ENCODE measurements at regions not wholly inside any gene's neighbourhood (a gene's known extent, or its start where the extent isn't known, plus 50 kb on each side); places are given as distances from the start of the nearest gene placed in this dataset.
A peak's percentile ranks its signal among the peaks of the same experiment; 100 is the strongest.

DNA sequence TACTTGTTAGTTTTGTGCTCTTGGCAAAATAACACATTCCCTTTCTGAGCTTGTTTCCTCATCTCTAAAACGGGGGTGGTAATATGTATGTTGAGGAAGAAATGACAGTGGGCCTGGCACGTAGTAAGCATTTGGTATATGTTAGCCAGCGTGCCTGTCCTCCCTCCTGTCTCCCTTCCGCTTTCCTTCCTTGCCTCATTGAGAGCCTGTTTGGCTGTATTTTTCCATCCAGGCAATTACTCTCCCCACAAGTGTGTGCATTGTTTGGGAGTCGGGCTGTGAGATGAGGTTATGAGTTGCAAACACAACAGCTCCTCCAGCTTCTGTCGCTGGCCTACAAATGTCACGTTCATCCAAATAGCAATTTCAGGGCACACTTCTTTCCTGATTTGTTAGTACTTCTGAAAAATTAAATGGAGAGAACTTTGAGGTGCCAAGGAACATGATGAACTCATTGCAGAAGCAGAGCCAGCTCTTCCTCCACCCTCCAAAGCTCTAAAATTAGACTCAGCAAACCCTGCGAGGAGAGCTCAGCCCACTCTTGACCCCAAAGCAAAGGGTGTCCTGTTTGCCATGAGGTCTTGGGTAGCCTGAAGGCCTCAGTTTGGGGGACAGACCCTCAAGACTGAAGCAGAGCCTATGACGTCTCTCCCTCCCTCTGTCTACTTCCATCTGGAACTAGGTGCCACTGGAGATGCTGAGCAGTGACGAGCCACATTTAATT is 50.7 kb upstream of the TOX2 start:
- no peak overlapping the region for H3K4me3 ChIP-seq
- no peak overlapping the region for H3K27ac ChIP-seq

DNA sequence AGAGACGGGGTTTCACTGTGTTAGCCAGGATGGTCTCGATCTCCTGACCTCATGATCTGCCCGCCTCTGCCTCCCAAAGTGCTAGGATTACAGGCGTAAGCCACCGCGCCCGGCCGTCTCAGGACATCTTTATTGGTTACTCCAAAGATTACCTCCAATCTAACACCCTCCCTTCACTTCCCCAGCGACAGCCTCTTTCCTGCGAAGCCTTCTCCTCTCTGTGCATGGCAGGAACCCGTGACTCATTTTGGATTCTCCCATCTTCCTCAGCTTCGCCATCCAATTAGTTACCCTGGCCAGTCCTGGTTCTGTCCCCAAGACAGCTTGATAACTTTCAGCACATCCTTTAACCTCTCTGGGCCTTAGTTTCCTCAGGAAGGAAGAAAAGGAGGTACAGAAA is 51.3 kb upstream of the TOX2 start:
- Histone ChIP-seq H3K27ac (no peak overlapping the region), H3K4me3 (no peak overlapping the region)

DNA sequence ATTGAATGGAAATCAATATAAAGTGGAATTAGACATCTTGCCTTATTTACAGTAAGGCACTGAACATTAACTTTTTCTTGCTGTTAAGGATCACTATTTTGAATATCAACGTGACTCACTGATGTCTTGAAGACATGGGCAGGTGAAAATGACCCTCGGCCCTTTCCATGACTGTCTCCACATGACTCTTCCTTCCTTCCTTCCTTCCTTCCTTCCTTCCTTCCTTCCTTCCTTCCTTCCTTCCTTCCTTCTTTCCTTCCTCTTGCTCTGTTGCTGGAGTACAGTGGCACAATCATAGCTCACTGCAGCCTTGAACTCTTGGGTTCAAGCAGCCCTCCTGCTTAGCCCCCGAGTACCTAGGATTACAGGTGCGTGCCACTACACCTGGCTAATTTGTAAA is 52.2 kb upstream of the TOX2 start:
- Histone ChIP-seq H3K27ac (no peak overlapping the region), H3K4me3 (no peak overlapping the region)

DNA sequence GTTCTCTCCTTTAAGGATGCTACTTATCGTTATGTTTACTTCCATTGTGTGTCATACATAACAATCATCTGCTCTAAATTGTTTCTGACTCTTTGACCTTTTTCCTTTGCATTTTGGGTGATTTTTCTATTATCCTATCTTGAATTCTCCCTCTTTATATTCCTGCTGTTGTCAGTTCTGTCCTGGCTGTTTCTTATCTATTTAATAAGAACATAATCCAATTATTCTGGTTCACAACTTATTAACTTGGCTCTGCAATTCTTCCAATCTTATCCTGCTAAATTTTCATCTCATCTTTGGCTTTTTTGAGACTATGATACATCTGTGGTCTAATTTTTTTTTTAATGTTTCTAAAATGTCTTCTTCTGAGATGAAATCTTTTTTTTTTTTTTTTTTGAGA is 54.7 kb upstream of the TOX2 start:
- no peak overlapping the region for H3K4me3 ChIP-seq
- no peak overlapping the region for H3K27ac ChIP-seq

GRCh38 chr20:43857932-43858331 is 56.7 kb upstream of the TOX2 start:
- H3K4me3 ChIP-seq, result no peak overlapping the region
- H3K27ac ChIP-seq, result no peak overlapping the region

DNA sequence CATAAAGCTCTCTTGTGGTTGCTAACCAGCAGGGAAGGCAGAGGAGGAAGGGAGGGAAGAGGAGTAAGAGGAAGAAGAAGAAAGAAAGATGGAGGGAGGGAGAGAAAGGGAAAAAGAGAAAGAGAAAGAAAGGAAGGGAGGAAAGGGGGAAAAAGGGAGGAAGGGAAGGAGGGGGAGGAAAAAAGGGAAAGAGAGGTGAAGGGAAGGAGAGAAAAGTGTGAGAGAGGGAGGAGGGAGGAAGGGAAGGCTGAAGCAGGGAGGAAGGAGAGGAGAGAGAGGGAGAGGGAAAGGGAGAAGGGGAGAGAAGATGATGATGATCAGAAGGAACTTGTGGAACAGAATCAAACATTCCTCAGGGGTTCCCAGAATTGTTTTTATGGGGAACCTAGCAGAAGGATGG is 57.5 kb upstream of the TOX2 start:
- H3K27ac ChIP-seq, result no peak overlapping the region
- no peak overlapping the region for H3K4me3 ChIP-seq

DNA sequence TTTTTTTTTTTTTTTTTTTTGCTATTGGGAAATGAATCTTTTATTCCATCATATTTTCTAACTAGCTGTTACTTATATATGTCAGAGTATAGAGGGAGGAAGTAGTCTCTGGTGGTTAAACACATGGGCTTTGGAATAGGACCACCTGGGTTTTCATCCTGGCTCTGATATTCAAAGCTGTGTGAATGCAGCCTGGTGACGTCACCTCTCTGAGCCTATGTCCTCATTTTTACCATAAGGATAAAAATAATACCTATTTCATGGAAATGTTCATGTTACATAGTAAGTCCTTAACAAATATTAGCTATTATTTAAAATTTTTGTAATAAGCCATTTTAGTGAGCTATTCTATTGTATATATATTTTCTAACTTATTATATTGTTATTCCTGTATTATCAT is 58.8 kb upstream of the TOX2 start:
- Histone ChIP-seq H3K4me3 (no peak overlapping the region), H3K27ac (no peak overlapping the region)

- Histone ChIP-seq H3K27ac (no peak overlapping the region), H3K4me3 (no peak overlapping the region)
These were observed 60.7 kb upstream of the TOX2 start for GRCh38 chr20:43853918-43854317.

DNA sequence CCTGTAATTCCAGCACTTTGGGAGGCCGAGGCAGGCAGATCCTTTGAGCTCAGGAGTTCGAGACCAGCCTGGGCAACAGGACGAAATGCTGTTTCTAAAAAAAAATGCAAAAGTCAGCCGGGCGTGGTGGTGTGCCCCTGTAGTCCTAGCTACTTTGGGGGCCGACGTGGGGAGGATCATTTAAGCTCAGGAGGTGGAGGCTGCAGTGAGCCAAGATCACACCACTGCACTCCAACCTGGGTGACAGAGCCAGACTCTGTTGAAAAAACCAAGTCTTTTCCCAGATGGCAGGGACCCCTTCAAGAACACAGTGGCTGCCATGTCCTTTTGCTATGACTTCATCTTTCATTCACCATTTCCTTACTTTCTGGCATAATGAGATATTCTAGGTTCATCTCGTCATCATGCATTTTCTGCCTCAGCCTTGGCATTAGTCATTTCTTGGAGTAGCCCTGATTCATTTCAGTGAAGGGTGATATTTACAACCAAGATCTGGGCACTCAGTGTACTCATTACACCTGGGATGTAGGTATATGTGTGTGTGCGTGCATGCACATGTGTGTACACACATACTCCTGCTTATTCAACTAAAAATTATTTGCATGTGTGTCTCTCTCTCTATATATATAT is 61.4 kb upstream of the TOX2 start:
- Histone ChIP-seq H3K27ac (no peak overlapping the region), H3K4me3 (no peak overlapping the region)

- no peak overlapping the region for H3K4me3 ChIP-seq
- peak overlapping the region in 9 of 21 experiments; percentile 13 to 64 (median 40) for H3K27ac ChIP-seq
These were observed 65.0 kb upstream of the TOX2 start for GRCh38 chr20:43849496-43850186.

DNA sequence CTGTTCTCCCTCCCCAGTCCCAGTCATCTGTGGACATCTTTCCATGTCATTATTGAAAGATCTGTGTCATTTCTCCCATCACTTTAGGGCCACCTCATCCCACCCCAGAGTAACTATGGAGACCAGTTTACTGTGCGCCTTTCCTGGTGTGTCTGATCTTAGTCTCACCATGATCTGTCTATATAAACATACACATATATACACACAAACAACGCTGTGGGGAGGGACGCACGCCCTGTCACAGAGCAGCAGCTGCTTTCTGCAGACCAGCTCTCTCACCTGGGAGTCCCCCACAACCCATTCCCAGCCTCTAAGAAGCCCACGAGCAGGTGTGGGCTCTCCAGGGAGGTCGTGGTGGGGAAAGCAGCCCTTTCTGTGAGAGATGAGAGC is 68.1 kb upstream of the TOX2 start:
- H3K4me3 ChIP-seq, result no peak overlapping the region
- no peak overlapping the region for H3K27ac ChIP-seq

GRCh38 chr20:43844778-43845614 is 69.7 kb upstream of the TOX2 start:
- H3K4me3 ChIP-seq, result no peak overlapping the region
- H3K27ac ChIP-seq, result peak overlapping the region in 3 of 21 experiments; percentile 6 to 11 (median 8)

DNA sequence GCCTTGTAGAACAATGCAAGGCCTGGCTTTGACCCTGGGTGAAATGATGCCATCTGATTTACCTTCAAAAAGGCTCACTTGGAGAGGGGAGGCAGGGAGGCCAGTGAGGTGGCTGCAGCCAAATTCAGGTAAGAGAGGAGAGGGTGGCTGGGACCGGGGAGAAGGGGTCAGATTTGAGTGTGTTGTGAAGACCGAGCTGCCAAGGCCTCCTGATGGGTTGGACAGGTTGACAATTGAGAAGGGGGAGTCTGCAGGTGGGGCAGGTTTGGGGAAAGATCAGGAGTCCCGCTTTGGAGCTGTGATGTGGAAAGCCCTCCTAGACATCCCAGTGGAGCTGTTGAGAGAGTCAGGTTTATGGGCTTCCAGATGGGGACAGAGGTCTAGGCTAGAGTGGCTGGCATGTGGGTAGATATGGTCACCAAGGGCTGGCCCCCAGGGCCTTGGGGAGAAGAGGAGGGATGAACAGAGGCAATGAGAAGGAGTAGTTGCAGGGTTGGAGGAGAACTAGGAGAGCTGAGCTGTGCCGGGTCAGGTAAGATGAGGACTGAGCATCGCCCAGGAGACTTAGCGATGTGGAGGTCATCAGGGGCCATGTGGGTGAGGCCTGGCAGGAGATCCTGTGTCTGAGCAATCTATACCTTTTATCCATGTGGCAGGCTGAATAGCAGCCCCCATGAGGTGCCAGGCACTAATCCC is 70.5 kb upstream of the TOX2 start:
- H3K4me3 ChIP-seq, result no peak overlapping the region
- peak overlapping the region in 1 of 21 experiments; percentile 6 for H3K27ac ChIP-seq

DNA sequence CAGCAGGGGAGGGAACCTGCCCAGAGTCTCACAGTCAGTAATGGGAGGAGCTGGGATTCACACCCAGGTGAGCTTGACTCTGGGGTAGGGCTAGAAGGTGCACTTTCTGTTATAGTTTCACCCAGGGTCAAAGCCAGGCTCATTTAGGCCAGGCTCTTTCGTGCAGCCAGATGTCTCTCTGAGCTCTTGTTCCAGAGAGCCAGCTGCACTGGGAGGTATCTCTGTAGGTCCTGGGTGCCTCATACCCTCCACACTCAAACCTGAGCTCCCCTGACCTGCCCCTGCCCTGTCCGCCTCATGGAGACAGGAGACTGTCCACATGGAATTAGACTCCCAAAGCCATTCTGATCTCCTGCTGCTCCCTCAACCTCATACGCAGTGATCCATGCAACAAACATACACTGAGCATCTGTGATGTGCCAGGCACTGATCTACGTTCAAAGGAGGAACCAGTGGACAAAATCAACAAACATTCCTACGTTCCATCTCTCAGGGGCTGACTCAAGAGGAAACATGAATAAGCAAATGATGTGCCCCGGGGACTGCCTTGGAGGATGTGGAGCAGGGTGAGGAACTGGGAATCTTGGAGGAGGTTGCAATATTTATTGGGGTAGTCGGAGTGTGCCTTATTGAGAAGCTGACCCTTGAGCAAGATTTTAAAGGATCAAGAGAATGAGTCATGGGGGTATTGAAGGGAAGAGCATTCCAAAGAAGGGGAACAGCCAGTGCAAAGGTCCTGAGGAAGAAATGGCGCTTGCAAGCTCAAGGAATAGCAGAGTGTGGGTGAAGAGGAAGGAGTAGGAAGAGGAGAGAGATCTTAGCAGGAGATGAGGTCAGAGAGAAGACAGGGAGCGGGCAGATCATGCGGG is 71.3 kb upstream of the TOX2 start:
- Histone ChIP-seq H3K27ac (no peak overlapping the region), H3K4me3 (no peak overlapping the region)

DNA sequence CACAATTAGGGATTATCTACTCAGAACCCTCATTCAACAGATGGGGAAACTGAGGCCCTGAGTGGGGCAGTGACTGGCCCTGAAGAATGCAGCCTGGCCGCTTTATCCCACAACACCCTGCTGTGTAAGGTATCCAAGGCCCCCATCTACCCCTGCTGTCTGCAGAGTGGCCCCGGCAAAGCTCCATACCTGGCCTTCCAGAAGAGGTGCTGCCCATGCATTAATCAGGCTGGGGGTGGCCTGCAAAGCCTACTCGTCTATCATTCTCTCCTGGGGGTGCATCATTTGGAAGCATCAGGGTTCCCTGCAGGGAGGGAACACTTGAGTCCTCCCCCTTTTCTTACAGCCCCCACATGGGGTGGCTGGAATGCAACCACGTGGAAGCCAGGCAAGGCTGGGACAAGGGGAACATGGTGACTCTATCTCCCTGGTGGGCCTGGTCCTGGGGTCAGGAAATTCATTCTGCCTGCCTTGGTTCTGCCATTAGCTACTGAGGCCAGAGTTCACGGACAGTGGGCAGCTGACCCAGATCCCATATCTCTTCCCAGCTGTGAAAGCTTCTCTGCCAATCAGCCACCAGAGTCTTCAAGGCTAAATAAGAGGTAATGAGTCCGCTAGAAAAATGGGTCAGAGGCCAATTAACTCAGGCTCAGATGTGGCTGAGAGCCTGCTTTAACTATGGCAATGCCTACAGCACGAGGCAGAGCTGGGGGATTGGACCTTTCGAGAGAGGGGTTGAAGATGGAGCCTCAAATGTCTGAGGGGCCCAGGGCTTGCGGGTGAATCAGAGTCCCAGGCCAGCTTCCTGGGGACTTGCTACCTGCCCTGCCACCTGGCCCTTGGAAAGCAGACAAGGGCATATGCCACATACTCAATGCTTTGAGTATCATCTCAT is 72.3 kb upstream of the TOX2 start:
- Histone ChIP-seq H3K4me3 (no peak overlapping the region), H3K27ac (no peak overlapping the region)

GRCh38 chr20:43840382-43841070 is 74.1 kb upstream of the TOX2 start:
- no peak overlapping the region for H3K27ac ChIP-seq
- no peak overlapping the region for H3K4me3 ChIP-seq

DNA sequence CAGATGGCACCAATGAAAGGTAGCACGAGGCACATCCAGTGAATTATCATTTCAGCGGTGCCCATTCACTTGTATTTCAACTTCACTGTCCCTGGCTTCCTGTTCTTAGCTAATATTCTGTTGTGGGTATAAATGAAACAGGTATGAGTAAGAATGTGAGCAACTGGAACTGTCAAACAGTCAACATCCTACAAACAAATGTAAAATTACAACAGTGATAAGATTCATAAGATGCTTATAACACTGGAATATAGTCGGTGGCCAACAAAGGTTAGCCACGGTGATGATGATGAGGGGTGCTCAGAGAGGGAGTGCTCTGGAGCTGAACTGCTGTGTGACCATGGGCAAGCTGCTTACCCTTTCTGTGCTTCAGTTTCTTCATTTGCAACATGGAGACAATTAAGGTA is 74.9 kb upstream of the TOX2 start:
- Histone ChIP-seq H3K4me3 (no peak overlapping the region), H3K27ac (no peak overlapping the region)
